ENCODE measurements at regions not wholly inside any gene's neighbourhood (a gene's known extent, or its start where the extent isn't known, plus 50 kb on each side); places are given as distances from the start of the nearest gene placed in this dataset.

- TF ChIP-seq CTCF (IDR thresholded peaks at IDR 0.05) (no peak), POLR2A (IDR thresholded peaks at IDR 0.05) (no peak)
These were observed 1934.2 kb upstream of the IGFBP7 start for GRCh38 chr4:59044286-59044900.
